ENCODE measurements at regions not wholly inside any gene's neighbourhood (a gene's known extent, or its start where the extent isn't known, plus 50 kb on each side); places are given as distances from the start of the nearest gene placed in this dataset.

GRCh38 chr2:183684686-183685085 lies 560.4 kb downstream of the NUP35 start:
- TF ChIP-seq CTCF (IDR thresholded peaks at IDR 0.05 in 2 of 3, conservative IDR thresholded peaks at IDR 0.05 in 1 of 3; ENCODE audit: borderline replicate concordance in 1 of 3, insufficient read depth in 1 of 3, low read depth in 2 of 3, low read length in 2 of 3) (no peak), EZH2 (IDR thresholded peaks at IDR 0.05) (no peak), FOSL1 (IDR thresholded peaks at IDR 0.05; ENCODE audit: low read depth) (no peak)
